ENCODE measurements at regions not wholly inside any gene's neighbourhood (a gene's known extent, or its start where the extent isn't known, plus 50 kb on each side); places are given as distances from the start of the nearest gene placed in this dataset.

DNA sequence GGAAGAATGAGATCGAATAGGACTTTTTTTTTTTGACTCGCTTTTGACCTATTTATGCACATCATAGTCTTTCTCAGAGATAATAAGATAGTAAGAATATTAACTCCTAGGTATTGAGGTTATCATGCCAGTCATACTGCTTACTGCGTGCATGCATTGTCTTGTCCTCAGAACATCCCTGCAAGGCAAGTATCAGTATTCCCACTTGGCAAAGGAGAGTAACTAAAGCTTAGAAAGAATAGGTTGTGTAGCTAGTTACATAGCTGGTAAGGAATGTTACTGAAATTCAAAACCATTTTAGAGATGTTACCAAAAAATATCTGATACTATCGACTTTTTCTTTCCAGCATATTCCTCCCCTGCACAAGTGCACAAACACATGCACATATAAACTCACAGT is 296.1 kb upstream of the CLINT1 start:
- no peak for DNase-seq
- Histone ChIP-seq H3K4me3 (ENCODE audit: low read length) (no peak overlapping the region), H3K36me3 (ENCODE audit: control insufficient read depth, insufficient read depth, low read length) (no peaks in the 10 kb centered on the region), H3K27ac (ENCODE audit: low read depth, low read length) (no peak overlapping the region), H3K27me3 (ENCODE audit: control insufficient read depth, insufficient read depth, low read length, poor library complexity, severe bottlenecking) (no peaks in the 10 kb centered on the region), H3K4me1 (ENCODE audit: control insufficient read depth, insufficient read depth, low read length) (no peaks in the 10 kb centered on the region), H3K9ac (ENCODE audit: extremely low read depth, low read length, poor library complexity, severe bottlenecking) (no peak overlapping the region), H3K9me3 (ENCODE audit: control insufficient read depth, low read length) (no peaks in the 10 kb centered on the region)
- Mint-ChIP-seq H3K9me3 (no peaks in the 10 kb centered on the region), H3K27ac (no peak overlapping the region), H3K4me1 (peaks cover 5% of the 10 kb centered on the region), H3K27me3 (ENCODE audit: insufficient read depth) (no peaks in the 10 kb centered on the region), H3K4me3 (no peak overlapping the region), H3K36me3 (ENCODE audit: low read depth) (no peaks in the 10 kb centered on the region)
- WGBS, 2 experiments (ENCODE audit: insufficient coverage in 1 of 2, insufficient read length in 1 of 2) = 83 to 93% methylated on average over 1 to 3 of the region's 4 CpGs
- no peak for TF ChIP-seq CTCF (conservative IDR thresholded peaks at IDR 0.05)

- no peak overlapping the region for H3K27ac ChIP-seq (ENCODE audit: low read depth, low read length)
- no peak for DNase-seq
- TF ChIP-seq CTCF (conservative IDR thresholded peaks at IDR 0.05) = peak; percentile 56
- H3K4me1 Mint-ChIP-seq = peaks cover 2% of the 10 kb centered on the region
- H3K27me3 ChIP-seq (ENCODE audit: control insufficient read depth, insufficient read depth, low read length, poor library complexity, severe bottlenecking) = no peaks in the 10 kb centered on the region
- 67 to 90% methylated on average over 1 to 3 of the region's 3 CpGs for WGBS, 2 experiments (ENCODE audit: insufficient coverage in 1 of 2, insufficient read length in 1 of 2)
- no peak overlapping the region for H3K4me3 Mint-ChIP-seq
- no peaks in the 10 kb centered on the region for H3K36me3 Mint-ChIP-seq (ENCODE audit: low read depth)
- no peaks in the 10 kb centered on the region for H3K4me1 ChIP-seq (ENCODE audit: control insufficient read depth, insufficient read depth, low read length)
- no peak overlapping the region for H3K9ac ChIP-seq (ENCODE audit: extremely low read depth, low read length, poor library complexity, severe bottlenecking)
- H3K4me3 ChIP-seq (ENCODE audit: low read length) = no peak overlapping the region
- H3K27me3 Mint-ChIP-seq (ENCODE audit: insufficient read depth) = no peaks in the 10 kb centered on the region
- H3K36me3 ChIP-seq (ENCODE audit: control insufficient read depth, insufficient read depth, low read length) = no peaks in the 10 kb centered on the region
- H3K9me3 Mint-ChIP-seq = no peaks in the 10 kb centered on the region
- no peaks in the 10 kb centered on the region for H3K9me3 ChIP-seq (ENCODE audit: control insufficient read depth, low read length)
- no peak overlapping the region for H3K27ac Mint-ChIP-seq
Measured at GRCh38 chr5:158154226-158155005, 295.5 kb upstream of the CLINT1 start.

DNA sequence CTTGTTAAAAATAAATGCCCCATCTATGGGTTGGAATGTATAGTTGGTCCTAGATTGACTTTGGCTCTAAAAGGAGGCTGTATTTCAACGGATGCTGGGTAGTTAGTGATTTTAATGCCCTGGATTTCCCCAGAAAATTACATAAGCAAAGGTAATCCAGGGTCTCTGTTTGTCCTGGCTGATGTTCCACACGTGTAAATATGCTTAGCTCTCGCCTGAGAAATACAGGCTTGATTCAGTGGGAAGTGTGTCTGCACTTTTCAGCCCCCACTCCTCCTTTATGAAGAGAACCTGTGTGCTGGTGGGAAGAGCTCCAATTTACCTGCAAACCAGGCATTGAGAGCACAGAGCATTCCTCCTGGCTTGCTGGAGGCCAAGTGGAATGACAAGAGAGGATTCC is 294.6 kb upstream of the CLINT1 start:
- no peak overlapping the region for H3K27ac Mint-ChIP-seq
- H3K9ac ChIP-seq (ENCODE audit: extremely low read depth, low read length, poor library complexity, severe bottlenecking) = no peak overlapping the region
- no peaks in the 10 kb centered on the region for H3K36me3 Mint-ChIP-seq (ENCODE audit: low read depth)
- no peak overlapping the region for H3K4me3 ChIP-seq (ENCODE audit: low read length)
- no peaks in the 10 kb centered on the region for H3K27me3 ChIP-seq (ENCODE audit: control insufficient read depth, insufficient read depth, low read length, poor library complexity, severe bottlenecking)
- H3K27ac ChIP-seq (ENCODE audit: low read depth, low read length) = no peak overlapping the region
- H3K27me3 Mint-ChIP-seq (ENCODE audit: insufficient read depth) = no peaks in the 10 kb centered on the region
- H3K36me3 ChIP-seq (ENCODE audit: control insufficient read depth, insufficient read depth, low read length) = no peaks in the 10 kb centered on the region
- no peaks in the 10 kb centered on the region for H3K9me3 Mint-ChIP-seq
- 90 to 94% methylated on average over 2 to 3 of the region's 3 CpGs for WGBS, 2 experiments (ENCODE audit: insufficient coverage in 1 of 2, insufficient read length in 1 of 2)
- no peaks in the 10 kb centered on the region for H3K4me1 ChIP-seq (ENCODE audit: control insufficient read depth, insufficient read depth, low read length)
- no peak for DNase-seq
- H3K4me3 Mint-ChIP-seq = no peak overlapping the region
- no peaks in the 10 kb centered on the region for H3K4me1 Mint-ChIP-seq
- TF ChIP-seq CTCF (conservative IDR thresholded peaks at IDR 0.05) = peak; percentile 16
- H3K9me3 ChIP-seq (ENCODE audit: control insufficient read depth, low read length) = no peaks in the 10 kb centered on the region

Measured in endodermal cell (in vitro differentiated cells).